Hepatocyte (in vitro differentiated cells): ENCODE measurements at regions not wholly inside any gene's neighbourhood (a gene's known extent, or its start where the extent isn't known, plus 50 kb on each side); places are given as distances from the start of the nearest gene placed in this dataset.

Experiments
- DNase-seq: peaks from one replicate; pipeline ENCODE4 v3.0.0-alpha.2; 2016; ENCODE audit warnings: low spot score
- H2AFZ ChIP-seq: fragments of 200-600 bp; sonication (generic); 2 replicates; pipeline ENCODE4 v1.6.0; 2016; ENCODE audit warnings: antibody characterized with exemption, mild to moderate bottlenecking
- H3K27ac ChIP-seq: fragments of 200-600 bp; sonication (generic); 2 replicates; pipeline ENCODE4 v1.5.1; 2016; ENCODE audit warnings: mild to moderate bottlenecking
- H3K27me3 ChIP-seq: fragments of 200-600 bp; sonication (generic); 2 replicates; pipeline ENCODE4 v1.6.1; 2016
- H3K36me3 ChIP-seq: fragments of 200-600 bp; sonication (generic); replicated peaks from 2 replicates; pipeline ENCODE4 v1.5.1; 2016; ENCODE audit warnings: low read depth; ENCODE audit not compliant: insufficient read depth
- H3K4me1 ChIP-seq: fragments of 200-600 bp; sonication (generic); 2 replicates; pipeline ENCODE4 v1.5.1; 2016; ENCODE audit warnings: mild to moderate bottlenecking, moderate library complexity; ENCODE audit not compliant: insufficient read depth
- H3K4me2 ChIP-seq: fragments of 200-600 bp; sonication (generic); 2 replicates; pipeline ENCODE4 v1.6.0; 2016
- H3K4me3 ChIP-seq: fragments of 200-600 bp; sonication (generic); 2 replicates; pipeline ENCODE4 v1.5.1; 2016; ENCODE audit warnings: mild to moderate bottlenecking
- H3K79me2 ChIP-seq: fragments of 200-600 bp; sonication (generic); 2 replicates; pipeline ENCODE4 v1.6.0; 2017; ENCODE audit warnings: mild to moderate bottlenecking
- H3K9me2 ChIP-seq: fragments of 200-600 bp; sonication (generic); replicated peaks from 2 replicates; pipeline ENCODE4 v1.6.0; 2017; ENCODE audit warnings: mild to moderate bottlenecking; ENCODE audit not compliant: insufficient read depth
- H3K9me3 ChIP-seq: fragments of 200-600 bp; sonication (generic); 2 replicates; pipeline ENCODE4 v1.5.1; 2016; ENCODE audit warnings: low read depth, mild to moderate bottlenecking
- H4K20me1 ChIP-seq: fragments of 200-600 bp; sonication (generic); 2 replicates; pipeline ENCODE4 v1.6.0; 2016; ENCODE audit warnings: mild to moderate bottlenecking; ENCODE audit not compliant: insufficient read depth, poor library complexity, severe bottlenecking
- CTCF ChIP-seq: fragments of 200-600 bp; sonication (generic); IDR thresholded peaks from 2 replicates; pipeline ENCODE4 v1.5.1; 2016; ENCODE audit warnings: antibody characterized with exemption, mild to moderate bottlenecking; ENCODE audit not compliant: poor library complexity
- EZH2 ChIP-seq: fragments of 200-600 bp; sonication (generic); IDR thresholded peaks from 2 replicates; pipeline ENCODE4 v1.6.1; 2016; ENCODE audit warnings: antibody characterized with exemption, mild to moderate bottlenecking, borderline replicate concordance
- EZH2phosphoT487 ChIP-seq: fragments of 200-600 bp; sonication (generic); IDR thresholded peaks from one replicate; pipeline ENCODE4 v1.6.1; 2018; ENCODE audit warnings: antibody characterized with exemption, mild to moderate bottlenecking, low read depth, moderate library complexity; ENCODE audit not compliant: unreplicated experiment, severe bottlenecking
- WGBS: methylation state at CpG from one replicate; pipeline ENCODE4 v1.1.6; 2016; ENCODE audit warnings: low lambda C conversion rate; ENCODE audit errors: missing lambda C conversion rate; 5-methylcytosine and 5-hydroxymethylcytosine counted together

DNA sequence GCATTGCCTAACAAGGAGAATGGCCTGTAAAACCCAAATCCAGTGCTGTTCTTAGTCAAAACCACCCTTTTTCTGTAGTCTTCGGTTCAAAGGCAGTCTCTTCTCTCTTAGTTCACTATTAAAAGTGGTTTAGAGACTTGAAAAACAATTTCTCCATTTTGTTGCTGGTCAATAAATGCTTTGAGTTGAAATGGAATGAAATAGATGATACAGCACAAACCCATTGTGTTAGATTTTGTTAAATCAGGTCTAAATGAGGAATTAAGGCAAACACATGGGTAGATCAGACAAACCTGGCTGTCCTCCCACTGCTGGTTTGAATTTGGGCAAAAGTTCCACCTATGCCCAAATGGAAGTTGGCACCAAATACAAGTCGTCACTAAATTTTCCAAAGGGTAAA is 150.1 kb upstream of the SERTAD2 start:
- TF ChIP-seq CTCF, result no peak
- Histone ChIP-seq H3K79me2 (no peaks in the 10 kb centered on the region), H3K9me2 (no peaks in the 10 kb centered on the region), H2AFZ (no peak overlapping the region), H3K4me3 (no peak overlapping the region), H4K20me1 (no peaks in the 10 kb centered on the region), H3K4me2 (no peak overlapping the region), H3K27me3 (no peaks in the 10 kb centered on the region), H3K9me3 (no peaks in the 10 kb centered on the region), H3K4me1 (no peaks in the 10 kb centered on the region), H3K27ac (no peak overlapping the region), H3K36me3 (no peaks in the 10 kb centered on the region)
- no peak for DNase-seq
- WGBS, result 82% methylated on average over 2 of the region's 2 CpGs

GRCh38 chr2:64804651-64805050 is 150.9 kb upstream of the SERTAD2 start:
- Histone ChIP-seq H3K27me3 (no peaks in the 10 kb centered on the region), H3K4me2 (no peak overlapping the region), H3K4me1 (no peaks in the 10 kb centered on the region), H3K27ac (no peak overlapping the region), H4K20me1 (no peaks in the 10 kb centered on the region), H3K9me3 (no peaks in the 10 kb centered on the region), H2AFZ (no peak overlapping the region), H3K4me3 (no peak overlapping the region), H3K36me3 (no peaks in the 10 kb centered on the region), H3K9me2 (no peaks in the 10 kb centered on the region), H3K79me2 (no peaks in the 10 kb centered on the region)
- TF ChIP-seq EZH2 (no peak), CTCF (no peak), EZH2phosphoT487 (no peak)
- no peak for DNase-seq
- 77% methylated on average over 3 of the region's 3 CpGs for WGBS

DNA sequence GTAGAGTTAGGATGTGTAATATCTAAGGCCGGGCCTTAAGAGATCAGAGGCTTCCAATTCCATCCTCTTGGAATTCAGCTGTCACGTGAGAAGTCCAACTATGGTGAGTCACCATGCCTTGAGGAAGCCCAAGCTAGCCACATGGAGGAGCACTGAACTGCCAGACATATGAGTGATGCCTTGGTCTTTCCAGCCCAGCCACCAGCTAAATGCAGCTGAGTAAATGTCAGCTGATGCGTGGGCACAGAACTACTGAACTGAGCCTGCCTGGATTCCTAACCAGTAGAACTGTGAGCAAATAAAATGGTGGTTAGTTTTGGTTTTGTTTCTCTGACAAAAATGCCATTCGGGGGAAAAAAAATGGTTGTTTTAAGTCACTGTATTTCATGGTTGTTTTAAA is 153.7 kb upstream of the SERTAD2 start:
- TF ChIP-seq EZH2phosphoT487 (no peak), CTCF (no peak)
- no peaks in the 10 kb centered on the region for H3K36me3 ChIP-seq
- no peak overlapping the region for H3K4me3 ChIP-seq
- WGBS, result 81% methylated on average over 4 of the region's 4 CpGs
- peak; percentile 66 for DNase-seq
- H3K4me2 ChIP-seq, result no peak overlapping the region
- H2AFZ ChIP-seq, result no peak overlapping the region
- no peaks in the 10 kb centered on the region for H3K27me3 ChIP-seq
- no peaks in the 10 kb centered on the region for H3K4me1 ChIP-seq
- no peaks in the 10 kb centered on the region for H4K20me1 ChIP-seq
- no peaks in the 10 kb centered on the region for H3K9me3 ChIP-seq
- H3K79me2 ChIP-seq, result no peaks in the 10 kb centered on the region
- H3K27ac ChIP-seq, result no peak overlapping the region
- H3K9me2 ChIP-seq, result no peaks in the 10 kb centered on the region

GRCh38 chr2:64808092-64808491 is 154.4 kb upstream of the SERTAD2 start:
- Histone ChIP-seq H3K4me3 (no peak overlapping the region), H2AFZ (no peak overlapping the region), H3K36me3 (no peaks in the 10 kb centered on the region), H3K4me1 (no peaks in the 10 kb centered on the region), H3K9me2 (no peaks in the 10 kb centered on the region), H4K20me1 (no peaks in the 10 kb centered on the region), H3K4me2 (no peak overlapping the region), H3K79me2 (no peaks in the 10 kb centered on the region), H3K9me3 (no peaks in the 10 kb centered on the region), H3K27me3 (no peaks in the 10 kb centered on the region), H3K27ac (peak overlapping the region; percentile 32)
- WGBS, result 85% methylated on average over 2 of the region's 2 CpGs
- TF ChIP-seq EZH2phosphoT487 (no peak), EZH2 (no peak), CTCF (no peak)
- DNase-seq, result no peak
